ENCODE measurements at regions not wholly inside any gene's neighbourhood (a gene's known extent, or its start where the extent isn't known, plus 50 kb on each side); places are given as distances from the start of the nearest gene placed in this dataset.

- Histone ChIP-seq H3K4me3 (ENCODE audit: low read depth, low read length) (no peak overlapping the region), H3K27me3 (ENCODE audit: control insufficient read depth, insufficient read depth, low read length) (no peaks in the 10 kb centered on the region), H3K36me3 (ENCODE audit: control insufficient read depth, insufficient read depth, low read length) (no peaks in the 10 kb centered on the region)
- no peak for DNase-seq (ENCODE audit: low read depth)
- no peak for TF ChIP-seq CTCF (IDR thresholded peaks at IDR 0.05; ENCODE audit: insufficient read depth, low read length, poor library complexity, severe bottlenecking)
Observed at GRCh38 chr20:11347738-11348137, 570.0 kb upstream of the BTBD3 start.

- no peak for TF ChIP-seq CTCF (IDR thresholded peaks at IDR 0.05; ENCODE audit: insufficient read depth, low read length, poor library complexity, severe bottlenecking)
- DNase-seq (ENCODE audit: low read depth) = no peak
- Histone ChIP-seq H3K27me3 (ENCODE audit: control insufficient read depth, insufficient read depth, low read length) (no peaks in the 10 kb centered on the region), H3K36me3 (ENCODE audit: control insufficient read depth, insufficient read depth, low read length) (no peaks in the 10 kb centered on the region), H3K4me3 (ENCODE audit: low read depth, low read length) (no peak overlapping the region)
Observed at GRCh38 chr20:11350126-11351005, 567.3 kb upstream of the BTBD3 start.

- no peak for DNase-seq (ENCODE audit: low read depth)
- TF ChIP-seq CTCF (IDR thresholded peaks at IDR 0.05; ENCODE audit: insufficient read depth, low read length, poor library complexity, severe bottlenecking) = no peak
- Histone ChIP-seq H3K4me3 (ENCODE audit: low read depth, low read length) (no peak overlapping the region), H3K36me3 (ENCODE audit: control insufficient read depth, insufficient read depth, low read length) (no peaks in the 10 kb centered on the region), H3K27me3 (ENCODE audit: control insufficient read depth, insufficient read depth, low read length) (no peaks in the 10 kb centered on the region)
Observed at GRCh38 chr20:11352041-11352440, 565.7 kb upstream of the BTBD3 start.

- Histone ChIP-seq H3K27me3 (ENCODE audit: control insufficient read depth, insufficient read depth, low read length) (no peaks in the 10 kb centered on the region), H3K36me3 (ENCODE audit: control insufficient read depth, insufficient read depth, low read length) (no peaks in the 10 kb centered on the region), H3K4me3 (ENCODE audit: low read depth, low read length) (no peak overlapping the region)
- TF ChIP-seq CTCF (IDR thresholded peaks at IDR 0.05; ENCODE audit: insufficient read depth, low read length, poor library complexity, severe bottlenecking) = no peak
- DNase-seq (ENCODE audit: low read depth) = no peak
Observed at GRCh38 chr20:11354846-11355245, 562.8 kb upstream of the BTBD3 start.

GRCh38 chr20:11355345-11355744 is 562.3 kb upstream of the BTBD3 start:
- DNase-seq (ENCODE audit: low read depth) = no peak

More at GRCh38 chr20:11355345-11355744, 562.3 kb upstream of the BTBD3 start:
- Histone ChIP-seq H3K27me3 (ENCODE audit: control insufficient read depth, insufficient read depth, low read length) (no peaks in the 10 kb centered on the region), H3K4me3 (ENCODE audit: low read depth, low read length) (no peak overlapping the region), H3K36me3 (ENCODE audit: control insufficient read depth, insufficient read depth, low read length) (no peaks in the 10 kb centered on the region)
- no peak for TF ChIP-seq CTCF (IDR thresholded peaks at IDR 0.05; ENCODE audit: insufficient read depth, low read length, poor library complexity, severe bottlenecking)
